GM10248 (cell line): ENCODE measurements at regions not wholly inside any gene's neighbourhood (a gene's known extent, or its start where the extent isn't known, plus 50 kb on each side); places are given as distances from the start of the nearest gene placed in this dataset.
"Not testable (repeated sequence)": the region's sequence is repeated elsewhere in the genome, so short reads cannot be mapped to it uniquely, and the experiment has no call there.

Source experiments
- CTCF ChIA-PET: fragments of 300-600 bp; sonication (Branson Sonifier 250); formaldehyde crosslinking; extraction: SDS; loops from one replicate; lab custom pipeline; 2021; ENCODE audit warnings: antibody characterized with exemption; lab: Yijun Ruan, JAX
- POLR2A ChIA-PET: fragments of 350-650 bp; sonication (Branson Sonifier 250); formaldehyde crosslinking; extraction: SDS; loops from one replicate; lab custom pipeline; 2020; ENCODE audit warnings: antibody characterized with exemption; lab: Yijun Ruan, JAX
- DNase-seq: peaks from one replicate; pipeline ENCODE4 v3.0.0; 2012; ENCODE audit errors: extremely low spot score
- CTCF ChIP-seq: IDR thresholded peaks from 2 replicates; pipeline ENCODE4 v1.5.1; 2012; ENCODE audit warnings: mild to moderate bottlenecking, low read depth; ENCODE audit errors: extremely low read depth, missing control alignments, control extremely low read depth

- CTCF ChIA-PET = no interaction called here
- POLR2A ChIA-PET = no interaction called here
- TF ChIP-seq CTCF = no peak
- DNase-seq = no peak
These were observed 2252.9 kb upstream of the AGA start for GRCh38 chr4:179695175-179695574.

GRCh38 chr4:179698321-179698720, 2256.1 kb upstream of the AGA start:
- ChIA-PET POLR2A (no interaction called here), CTCF (no interaction called here)
- DNase-seq = no peak
- no peak for TF ChIP-seq CTCF

GRCh38 chr4:179709961-179710624, 2267.9 kb upstream of the AGA start:
- ChIA-PET CTCF (no interaction called here), POLR2A (no interaction called here)
- TF ChIP-seq CTCF = no peak
- no peak for DNase-seq

- no peak for DNase-seq
- CTCF ChIA-PET = no interaction called here
These were observed 2277.7 kb upstream of the AGA start for GRCh38 chr4:179719766-179720450.

GRCh38 chr4:179726491-179726890, 2284.3 kb upstream of the AGA start:
- DNase-seq, POLR2A ChIA-PET, CTCF ChIA-PET: not testable (repeated sequence)

More at GRCh38 chr4:179719766-179720450, 2277.7 kb upstream of the AGA start:
- POLR2A ChIA-PET = no interaction called here
- TF ChIP-seq CTCF = no peak

- no peak for TF ChIP-seq CTCF
- DNase-seq = no peak
- POLR2A ChIA-PET = no interaction called here
- CTCF ChIA-PET = no interaction called here
These were observed 2286.1 kb upstream of the AGA start for GRCh38 chr4:179728305-179728704.

GRCh38 chr4:179736820-179737219, 2294.6 kb upstream of the AGA start:
- DNase-seq, POLR2A ChIA-PET, CTCF ChIA-PET: not testable (repeated sequence)

- TF ChIP-seq CTCF = no peak
- ChIA-PET CTCF (no interaction called here), POLR2A (no interaction called here)
- no peak for DNase-seq
These were observed 2296.6 kb upstream of the AGA start for GRCh38 chr4:179738822-179739221.
